Prostate gland (tissue), 2 donors: ENCODE measurements at regions not wholly inside any gene's neighbourhood (a gene's known extent, or its start where the extent isn't known, plus 50 kb on each side); places are given as distances from the start of the nearest gene placed in this dataset.

ENCODE experiments used
- CTCF ChIP-seq, 4 experiments: fragments of 200-600 bp in 2 of 4; fragments of 450-650 bp in 2 of 4; sonication (generic) in 2 of 4; IDR thresholded peaks; 1 replicate in 3 of 4; 2 replicates in 1 of 4; pipeline ENCODE4 v1.5.1; 2016 to 2019; ENCODE audit warnings: antibody characterized with exemption in 4 of 4, mild to moderate bottlenecking in 2 of 4, moderate library complexity in 2 of 4
- POLR2A ChIP-seq: fragments of 450-650 bp; IDR thresholded peaks from one replicate; pipeline ENCODE4 v1.6.1; 2016; ENCODE audit warnings: antibody characterized with exemption, mild to moderate bottlenecking
- POLR2AphosphoS5 ChIP-seq: sonication (generic); formaldehyde crosslinking; IDR thresholded peaks from one replicate; pipeline ENCODE4 v1.6.1; 2017; ENCODE audit warnings: antibody characterized with exemption

GRCh38 chr18:1436199-1436598, 531.5 kb downstream of the ADCYAP1 start:
- no peak for TF ChIP-seq POLR2AphosphoS5
- TF ChIP-seq POLR2A = no peak
- TF ChIP-seq CTCF (IDR thresholded peaks at IDR 0.05) = no peak
